ENCODE measurements at regions not wholly inside any gene's neighbourhood (a gene's known extent, or its start where the extent isn't known, plus 50 kb on each side); places are given as distances from the start of the nearest gene placed in this dataset.

- Mint-ChIP-seq H3K27me3 (no peaks in the 10 kb centered on the region), H3K27ac (no peak overlapping the region), H3K4me3 (no peak overlapping the region), H3K9me3 (peaks cover 5% of the 10 kb centered on the region), H3K36me3 (ENCODE audit: low read depth) (no peaks in the 10 kb centered on the region), H3K4me1 (no peaks in the 10 kb centered on the region)
- DNase-seq, result no peak
- no peak for ATAC-seq
Observed at GRCh38 chr1:106061586-106062495, 994.6 kb upstream of the PRMT6 start.

GRCh38 chr1:106063510-106063909 is 993.0 kb upstream of the PRMT6 start:
- H3K4me1 Mint-ChIP-seq, result no peaks in the 10 kb centered on the region
- no peak overlapping the region for H3K4me3 Mint-ChIP-seq
- ATAC-seq (no peak), DNase-seq (no peak)
- H3K27ac Mint-ChIP-seq, result no peak overlapping the region
- peaks cover 5% of the 10 kb centered on the region for H3K9me3 Mint-ChIP-seq
- no peaks in the 10 kb centered on the region for H3K27me3 Mint-ChIP-seq
- H3K36me3 Mint-ChIP-seq (ENCODE audit: low read depth), result no peaks in the 10 kb centered on the region

GRCh38 chr1:106072909-106073600 is 983.4 kb upstream of the PRMT6 start:
- Mint-ChIP-seq H3K36me3 (ENCODE audit: low read depth) (no peaks in the 10 kb centered on the region), H3K27ac (no peak overlapping the region), H3K27me3 (no peaks in the 10 kb centered on the region), H3K4me3 (no peak overlapping the region), H3K9me3 (no peaks in the 10 kb centered on the region), H3K4me1 (no peaks in the 10 kb centered on the region)
- DNase-seq (no peak), ATAC-seq (no peak)

GRCh38 chr1:106080608-106081325 is 975.7 kb upstream of the PRMT6 start:
- Mint-ChIP-seq H3K4me1 (no peaks in the 10 kb centered on the region), H3K9me3 (peaks cover 15% of the 10 kb centered on the region), H3K4me3 (no peak overlapping the region), H3K36me3 (ENCODE audit: low read depth) (no peaks in the 10 kb centered on the region), H3K27ac (no peak overlapping the region), H3K27me3 (no peaks in the 10 kb centered on the region)
- no peak for DNase-seq
- ATAC-seq, result no peak

- Mint-ChIP-seq H3K4me3 (no peak overlapping the region), H3K9me3 (peaks cover 13% of the 10 kb centered on the region), H3K36me3 (ENCODE audit: low read depth) (no peaks in the 10 kb centered on the region), H3K27me3 (no peaks in the 10 kb centered on the region), H3K4me1 (no peaks in the 10 kb centered on the region), H3K27ac (no peak overlapping the region)
- ATAC-seq (no peak), DNase-seq (no peak)
Observed at GRCh38 chr1:106111044-106111443, 945.4 kb upstream of the PRMT6 start.

GRCh38 chr1:106113851-106114250 is 942.6 kb upstream of the PRMT6 start:
- Mint-ChIP-seq H3K4me3 (no peak overlapping the region), H3K4me1 (no peaks in the 10 kb centered on the region), H3K27me3 (no peaks in the 10 kb centered on the region), H3K36me3 (ENCODE audit: low read depth) (no peaks in the 10 kb centered on the region), H3K27ac (no peak overlapping the region), H3K9me3 (peaks cover 13% of the 10 kb centered on the region)
- ATAC-seq (no peak), DNase-seq (no peak)

GRCh38 chr1:106120789-106121188 is 935.7 kb upstream of the PRMT6 start:
- ATAC-seq (no peak), DNase-seq (no peak)
- no peak overlapping the region for H3K27ac Mint-ChIP-seq
- no peaks in the 10 kb centered on the region for H3K36me3 Mint-ChIP-seq (ENCODE audit: low read depth)
- H3K27me3 Mint-ChIP-seq, result no peaks in the 10 kb centered on the region
- H3K4me3 Mint-ChIP-seq, result no peak overlapping the region
- H3K4me1 Mint-ChIP-seq, result no peaks in the 10 kb centered on the region
- H3K9me3 Mint-ChIP-seq, result peaks cover 7% of the 10 kb centered on the region

- ATAC-seq, result no peak
- H3K9me3 Mint-ChIP-seq, result peaks cover 7% of the 10 kb centered on the region
- no peak overlapping the region for H3K4me3 Mint-ChIP-seq
- no peak for DNase-seq
- H3K4me1 Mint-ChIP-seq, result no peaks in the 10 kb centered on the region
- no peaks in the 10 kb centered on the region for H3K27me3 Mint-ChIP-seq
- no peak overlapping the region for H3K27ac Mint-ChIP-seq
- H3K36me3 Mint-ChIP-seq (ENCODE audit: low read depth), result no peaks in the 10 kb centered on the region
Observed at GRCh38 chr1:106121728-106122127, 934.7 kb upstream of the PRMT6 start.

GRCh38 chr1:106134561-106134960 is 921.9 kb upstream of the PRMT6 start:
- ATAC-seq (no peak), DNase-seq (no peak)
- H3K9me3 Mint-ChIP-seq, result peaks cover 7% of the 10 kb centered on the region
- no peak overlapping the region for H3K4me3 Mint-ChIP-seq
- no peaks in the 10 kb centered on the region for H3K27me3 Mint-ChIP-seq
- no peaks in the 10 kb centered on the region for H3K4me1 Mint-ChIP-seq
- no peak overlapping the region for H3K27ac Mint-ChIP-seq
- H3K36me3 Mint-ChIP-seq (ENCODE audit: low read depth), result no peaks in the 10 kb centered on the region

GRCh38 chr1:106173101-106173500 is 883.4 kb upstream of the PRMT6 start:
- no peak for DNase-seq
- no peak overlapping the region for H3K4me3 Mint-ChIP-seq
- H3K4me1 Mint-ChIP-seq, result no peaks in the 10 kb centered on the region
- no peak for ATAC-seq
- H3K9me3 Mint-ChIP-seq, result peaks cover 8% of the 10 kb centered on the region
- H3K27me3 Mint-ChIP-seq, result no peaks in the 10 kb centered on the region
- no peak overlapping the region for H3K27ac Mint-ChIP-seq
- no peaks in the 10 kb centered on the region for H3K36me3 Mint-ChIP-seq (ENCODE audit: low read depth)

GRCh38 chr1:106178791-106179190 is 877.7 kb upstream of the PRMT6 start:
- Mint-ChIP-seq H3K36me3 (ENCODE audit: low read depth) (no peaks in the 10 kb centered on the region), H3K27me3 (no peaks in the 10 kb centered on the region), H3K9me3 (peaks cover 9% of the 10 kb centered on the region), H3K4me1 (no peaks in the 10 kb centered on the region), H3K4me3 (no peak overlapping the region), H3K27ac (no peak overlapping the region)
- DNase-seq (no peak), ATAC-seq (no peak)

- Mint-ChIP-seq H3K4me1 (no peaks in the 10 kb centered on the region), H3K36me3 (ENCODE audit: low read depth) (no peaks in the 10 kb centered on the region), H3K4me3 (no peak overlapping the region), H3K9me3 (peaks cover 11% of the 10 kb centered on the region), H3K27me3 (no peaks in the 10 kb centered on the region), H3K27ac (no peak overlapping the region)
- DNase-seq (no peak), ATAC-seq (no peak)
Observed at GRCh38 chr1:106181866-106182265, 874.6 kb upstream of the PRMT6 start.

- H3K4me1 Mint-ChIP-seq, result no peaks in the 10 kb centered on the region
- no peak for ATAC-seq
- no peak for DNase-seq
- peaks cover 11% of the 10 kb centered on the region for H3K9me3 Mint-ChIP-seq
- H3K27me3 Mint-ChIP-seq, result no peaks in the 10 kb centered on the region
- no peaks in the 10 kb centered on the region for H3K36me3 Mint-ChIP-seq (ENCODE audit: low read depth)
- H3K4me3 Mint-ChIP-seq, result no peak overlapping the region
- H3K27ac Mint-ChIP-seq, result no peak overlapping the region
Observed at GRCh38 chr1:106185089-106185488, 871.4 kb upstream of the PRMT6 start.

GRCh38 chr1:106189780-106190179 is 866.7 kb upstream of the PRMT6 start:
- H3K36me3 Mint-ChIP-seq (ENCODE audit: low read depth), result no peaks in the 10 kb centered on the region
- H3K27me3 Mint-ChIP-seq, result no peaks in the 10 kb centered on the region
- no peaks in the 10 kb centered on the region for H3K4me1 Mint-ChIP-seq
- DNase-seq, result no peak
- no peak overlapping the region for H3K4me3 Mint-ChIP-seq
- ATAC-seq, result no peak
- peaks cover 16% of the 10 kb centered on the region for H3K9me3 Mint-ChIP-seq
- no peak overlapping the region for H3K27ac Mint-ChIP-seq

- Mint-ChIP-seq H3K9me3 (peaks cover 23% of the 10 kb centered on the region), H3K4me1 (no peaks in the 10 kb centered on the region), H3K27ac (no peak overlapping the region), H3K36me3 (ENCODE audit: low read depth) (no peaks in the 10 kb centered on the region), H3K27me3 (no peaks in the 10 kb centered on the region), H3K4me3 (no peak overlapping the region)
- DNase-seq, result no peak
- ATAC-seq, result no peak
Observed at GRCh38 chr1:106194206-106194605, 862.3 kb upstream of the PRMT6 start.
